ENCODE measurements at regions not wholly inside any gene's neighbourhood (a gene's known extent, or its start where the extent isn't known, plus 50 kb on each side); places are given as distances from the start of the nearest gene placed in this dataset.

DNA sequence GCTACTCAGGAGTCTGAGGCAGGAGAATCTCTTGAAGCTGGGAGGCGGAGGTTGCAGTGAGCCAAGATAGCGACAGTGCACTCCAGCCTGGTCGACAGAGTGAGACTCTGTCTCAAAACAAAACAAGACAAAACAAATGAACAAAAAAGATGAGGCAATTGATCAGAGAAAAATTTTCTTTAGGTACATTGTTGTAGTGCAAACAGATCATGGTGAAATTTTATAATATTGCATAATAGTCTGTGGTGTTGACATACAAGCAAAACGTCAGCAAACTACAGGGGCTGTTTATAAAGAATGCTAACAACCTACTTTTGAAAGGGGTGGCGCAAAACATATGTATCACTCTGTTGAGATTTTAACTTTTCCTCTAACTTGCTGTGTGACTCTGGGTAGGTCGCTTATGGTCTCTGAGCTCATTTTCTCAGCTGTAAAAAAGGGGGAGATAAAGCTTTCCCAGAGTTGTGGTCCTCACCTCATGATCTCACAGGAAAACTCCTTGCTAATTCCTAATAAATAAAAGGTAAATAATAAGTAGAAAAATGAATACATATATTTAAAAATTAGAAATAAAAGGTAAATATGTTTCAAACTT is 64.8 kb upstream of the NUP160 start:
- no peak for DNase-seq (ENCODE audit: low read depth, low spot score)
- ChIA-PET CTCF (no interaction called here), POLR2A (no interaction called here)
- H3K4me3 ChIP-seq (ENCODE audit: low read depth, low read length) = no peak overlapping the region
- TF ChIP-seq, protein P1, sequence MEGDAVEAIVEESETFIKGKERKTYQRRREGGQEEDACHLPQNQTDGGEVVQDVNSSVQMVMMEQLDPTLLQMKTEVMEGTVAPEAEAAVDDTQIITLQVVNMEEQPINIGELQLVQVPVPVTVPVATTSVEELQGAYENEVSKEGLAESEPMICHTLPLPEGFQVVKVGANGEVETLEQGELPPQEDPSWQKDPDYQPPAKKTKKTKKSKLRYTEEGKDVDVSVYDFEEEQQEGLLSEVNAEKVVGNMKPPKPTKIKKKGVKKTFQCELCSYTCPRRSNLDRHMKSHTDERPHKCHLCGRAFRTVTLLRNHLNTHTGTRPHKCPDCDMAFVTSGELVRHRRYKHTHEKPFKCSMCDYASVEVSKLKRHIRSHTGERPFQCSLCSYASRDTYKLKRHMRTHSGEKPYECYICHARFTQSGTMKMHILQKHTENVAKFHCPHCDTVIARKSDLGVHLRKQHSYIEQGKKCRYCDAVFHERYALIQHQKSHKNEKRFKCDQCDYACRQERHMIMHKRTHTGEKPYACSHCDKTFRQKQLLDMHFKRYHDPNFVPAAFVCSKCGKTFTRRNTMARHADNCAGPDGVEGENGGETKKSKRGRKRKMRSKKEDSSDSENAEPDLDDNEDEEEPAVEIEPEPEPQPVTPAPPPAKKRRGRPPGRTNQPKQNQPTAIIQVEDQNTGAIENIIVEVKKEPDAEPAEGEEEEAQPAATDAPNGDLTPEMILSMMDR (IDR thresholded peaks at IDR 0.05; ENCODE audit: insufficient read depth, low read length, missing control alignments) = no peak

DNA sequence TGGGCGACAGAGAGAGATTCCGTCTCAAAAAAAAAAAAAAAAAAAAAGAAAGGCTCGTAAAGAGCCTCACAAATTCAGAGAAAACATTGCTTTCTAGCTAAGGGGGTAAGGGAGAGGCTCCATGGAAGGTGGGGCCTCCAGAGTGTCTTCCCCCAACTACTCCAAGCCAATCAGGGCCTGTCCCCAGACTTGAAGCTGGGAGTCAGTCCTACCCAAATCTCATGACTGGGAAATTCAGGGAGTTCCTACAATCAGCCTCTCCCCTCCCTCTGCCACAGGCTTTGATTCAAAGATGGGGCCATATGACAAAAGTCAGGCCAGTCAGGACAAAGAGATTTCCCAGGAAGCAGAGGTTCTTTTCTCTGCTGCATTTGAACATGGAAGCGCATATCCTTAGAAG is 63.0 kb upstream of the NUP160 start:
- no peak overlapping the region for H3K4me3 ChIP-seq (ENCODE audit: low read depth, low read length)
- ChIA-PET CTCF (no interaction called here), POLR2A (no interaction called here)
- DNase-seq (ENCODE audit: low read depth, low spot score) = no peak
- TF ChIP-seq, protein P1 (IDR thresholded peaks at IDR 0.05; ENCODE audit: insufficient read depth, low read length, missing control alignments) = no peak

GRCh38 chr11:47908198-47908597 is 60.0 kb upstream of the NUP160 start:
- CTCF ChIA-PET = interaction anchor here (1.3 kb wide), 1 partner anchor 26 kb away, joined by 4 read pairs; no protein-coding TSS in a partner anchor
- TF ChIP-seq, protein P1 (IDR thresholded peaks at IDR 0.05; ENCODE audit: insufficient read depth, low read length, missing control alignments) = no peak
- DNase-seq (ENCODE audit: low read depth, low spot score) = no peak
- no peak overlapping the region for H3K4me3 ChIP-seq (ENCODE audit: low read depth, low read length)
- POLR2A ChIA-PET = no interaction called here

DNA sequence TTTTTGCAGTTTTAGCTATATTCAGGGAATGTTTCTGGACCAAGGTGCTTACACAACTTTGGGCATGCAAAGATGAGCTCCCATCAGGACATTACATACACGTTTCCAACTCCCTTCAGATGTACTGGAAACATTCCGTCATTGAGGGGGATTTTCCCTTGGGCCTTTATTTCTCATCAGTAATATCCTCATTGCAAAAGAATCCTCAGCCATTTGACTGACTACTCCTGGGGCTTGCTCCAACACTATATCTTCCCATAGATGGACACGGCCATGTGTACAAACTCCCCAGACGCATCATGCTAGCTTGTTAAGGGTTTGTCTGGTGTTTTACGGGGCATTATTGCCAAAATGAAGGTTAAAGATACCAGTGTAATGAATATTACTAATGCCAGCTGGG is 59.3 kb upstream of the NUP160 start:
- ChIA-PET CTCF (interaction anchor here (1.4 kb wide), 1 partner anchor 202 kb away, joined by 7 read pairs; no protein-coding TSS in a partner anchor), POLR2A (no interaction called here)
- DNase-seq (ENCODE audit: low read depth, low spot score) = peak; percentile 59
- TF ChIP-seq, protein P1 (IDR thresholded peaks at IDR 0.05; ENCODE audit: insufficient read depth, low read length, missing control alignments) = no peak
- no peak overlapping the region for H3K4me3 ChIP-seq (ENCODE audit: low read depth, low read length)

GRCh38 chr11:47906066-47906465 is 57.9 kb upstream of the NUP160 start:
- CTCF ChIA-PET = interaction anchor here (0.7 kb wide), 1 partner anchor 28 kb away, joined by 3 read pairs; no protein-coding TSS in a partner anchor
- POLR2A ChIA-PET = interaction anchor here (0.7 kb wide), 1 partner anchor 12 kb away, joined by 4 read pairs; no protein-coding TSS in a partner anchor
- TF ChIP-seq, protein P1 (IDR thresholded peaks at IDR 0.05; ENCODE audit: insufficient read depth, low read length, missing control alignments) = no peak
- DNase-seq (ENCODE audit: low read depth, low spot score) = no peak
- H3K4me3 ChIP-seq (ENCODE audit: low read depth, low read length) = no peak overlapping the region

DNA sequence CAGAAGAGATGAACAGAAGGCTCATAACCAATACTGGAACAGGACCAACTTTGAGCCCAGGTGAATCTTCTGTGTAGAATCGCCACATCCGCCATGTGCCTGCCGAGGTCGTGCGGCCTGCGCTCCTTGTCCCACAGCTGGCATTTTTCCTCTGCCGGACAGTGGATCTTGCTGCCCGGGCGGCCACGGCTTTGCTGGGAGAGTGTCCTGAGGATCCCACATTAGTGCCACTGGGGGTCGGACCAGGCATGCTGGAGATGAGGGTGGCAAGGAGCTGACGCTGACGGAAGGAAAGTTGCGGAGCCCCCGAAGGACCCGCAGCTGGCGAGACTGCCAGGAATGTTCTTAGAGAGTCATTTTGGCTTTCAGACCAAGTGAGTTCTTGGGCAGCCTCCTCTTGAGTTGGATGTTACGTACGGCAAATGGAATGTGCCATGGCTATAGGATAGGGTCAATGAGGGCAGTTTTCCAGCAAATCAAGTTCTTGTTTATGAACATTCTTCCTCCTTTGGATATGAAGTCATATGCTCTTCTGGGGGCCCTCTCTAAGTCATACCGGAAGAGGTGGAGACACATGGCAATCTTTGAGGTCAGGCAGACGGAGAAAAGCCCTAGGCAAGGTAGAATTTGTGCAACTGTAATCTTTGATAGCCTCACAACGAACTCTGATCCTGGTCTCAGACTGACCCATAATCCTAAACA is 57.4 kb upstream of the NUP160 start:
- TF ChIP-seq, protein P1 (IDR thresholded peaks at IDR 0.05; ENCODE audit: insufficient read depth, low read length, missing control alignments) = no peak
- H3K4me3 ChIP-seq (ENCODE audit: low read depth, low read length) = no peak overlapping the region
- ChIA-PET CTCF (interaction anchor here (0.7 kb wide), 1 partner anchor 29 kb away, joined by 3 read pairs; no protein-coding TSS in a partner anchor), POLR2A (no interaction called here)
- no peak for DNase-seq (ENCODE audit: low read depth, low spot score)

Measured in AG04449 (cell line).